Mammary epithelial cell (primary cell): ENCODE measurements at regions not wholly inside any gene's neighbourhood (a gene's known extent, or its start where the extent isn't known, plus 50 kb on each side); places are given as distances from the start of the nearest gene placed in this dataset.

Source experiments
- EZH2 ChIP-seq: IDR thresholded peaks from 2 replicates; pipeline ENCODE4 v1.6.1; 2012; ENCODE audit warnings: low read length, inconsistent platforms, borderline replicate concordance
- TF ChIP-seq, protein P1 (sequence below), 2 donors: IDR thresholded peaks in 1 of 2; conservative IDR thresholded peaks in 1 of 2; 2 replicates each; pipeline ENCODE4 v1.5.1; 2011 to 2012; ENCODE audit warnings: inconsistent platforms in 2 of 2, low read length in 2 of 2, mild to moderate bottlenecking in 2 of 2, control low read depth in 1 of 2, low read depth in 1 of 2; ENCODE audit not compliant: insufficient read depth in 1 of 2; ENCODE audit errors: extremely low read depth in 1 of 2

DNA sequence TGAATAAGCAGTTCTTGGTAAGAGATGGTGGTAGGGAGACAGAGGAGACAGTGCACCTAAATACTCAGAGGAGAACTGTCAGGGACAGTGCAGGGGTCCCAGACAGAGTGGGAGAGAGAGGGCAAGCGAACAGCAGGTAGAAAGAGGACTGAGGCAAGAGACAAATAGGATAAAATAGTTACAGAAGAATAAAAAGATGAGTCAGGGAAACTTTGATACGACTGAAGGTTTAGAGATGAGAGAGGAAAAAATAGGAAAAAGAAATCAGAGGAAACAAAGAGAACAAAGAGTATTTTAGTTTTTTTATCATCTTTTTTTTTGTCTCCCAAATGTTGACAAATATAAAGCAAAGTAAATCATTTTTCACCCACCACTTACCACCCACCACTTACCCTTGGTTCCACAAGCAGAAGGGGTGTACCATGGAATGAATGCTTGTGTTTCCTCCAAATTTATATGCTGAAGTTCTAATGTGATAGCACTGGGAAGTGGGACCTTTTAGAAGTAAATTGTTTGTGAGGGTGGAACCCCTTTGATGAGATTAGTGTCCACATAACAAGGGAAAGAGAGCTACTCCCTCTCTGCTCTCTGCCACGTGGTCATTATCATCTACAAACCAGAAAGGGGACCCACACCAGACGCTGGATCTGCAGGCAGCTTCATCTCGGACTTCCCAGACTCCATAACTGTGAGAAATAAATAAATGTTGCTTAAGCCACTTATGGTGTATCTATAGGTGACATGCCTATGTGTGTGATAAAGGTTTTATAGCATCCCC lies 292.1 kb downstream of the BTG1 start:
- TF ChIP-seq, protein P1, sequence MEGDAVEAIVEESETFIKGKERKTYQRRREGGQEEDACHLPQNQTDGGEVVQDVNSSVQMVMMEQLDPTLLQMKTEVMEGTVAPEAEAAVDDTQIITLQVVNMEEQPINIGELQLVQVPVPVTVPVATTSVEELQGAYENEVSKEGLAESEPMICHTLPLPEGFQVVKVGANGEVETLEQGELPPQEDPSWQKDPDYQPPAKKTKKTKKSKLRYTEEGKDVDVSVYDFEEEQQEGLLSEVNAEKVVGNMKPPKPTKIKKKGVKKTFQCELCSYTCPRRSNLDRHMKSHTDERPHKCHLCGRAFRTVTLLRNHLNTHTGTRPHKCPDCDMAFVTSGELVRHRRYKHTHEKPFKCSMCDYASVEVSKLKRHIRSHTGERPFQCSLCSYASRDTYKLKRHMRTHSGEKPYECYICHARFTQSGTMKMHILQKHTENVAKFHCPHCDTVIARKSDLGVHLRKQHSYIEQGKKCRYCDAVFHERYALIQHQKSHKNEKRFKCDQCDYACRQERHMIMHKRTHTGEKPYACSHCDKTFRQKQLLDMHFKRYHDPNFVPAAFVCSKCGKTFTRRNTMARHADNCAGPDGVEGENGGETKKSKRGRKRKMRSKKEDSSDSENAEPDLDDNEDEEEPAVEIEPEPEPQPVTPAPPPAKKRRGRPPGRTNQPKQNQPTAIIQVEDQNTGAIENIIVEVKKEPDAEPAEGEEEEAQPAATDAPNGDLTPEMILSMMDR (conservative IDR thresholded peaks at IDR 0.05 in 1 of 2, IDR thresholded peaks at IDR 0.05 in 1 of 2; ENCODE audit: extremely low read depth in 1 of 2, insufficient read depth in 1 of 2, low read depth in 1 of 2, low read length in 2 of 2) = no peak
- no peak for TF ChIP-seq EZH2
